H9 (cell line): ENCODE measurements at regions not wholly inside any gene's neighbourhood (a gene's known extent, or its start where the extent isn't known, plus 50 kb on each side); places are given as distances from the start of the nearest gene placed in this dataset.
A peak's percentile ranks its signal among the peaks of the same experiment; 100 is the strongest.

Source experiments
- DNase-seq: peaks from one replicate; pipeline ENCODE4 v3.0.0-alpha.2; 2017
- H2AFZ ChIP-seq: one replicate; pipeline ENCODE4 v1.6.1; 2013; ENCODE audit warnings: mild to moderate bottlenecking, low read length, control low read depth, moderate library complexity
- H2AK5ac ChIP-seq: 2 replicates; pipeline ENCODE4 v1.6.1; 2013; ENCODE audit warnings: low read length, control low read depth, mixed read lengths; ENCODE audit not compliant: insufficient read length
- H2BK120ac ChIP-seq: one replicate; pipeline ENCODE4 v1.6.1; 2013; ENCODE audit warnings: low read depth, mild to moderate bottlenecking, low read length, control low read depth, inconsistent platforms; ENCODE audit not compliant: poor library complexity, severe bottlenecking
- H2BK12ac ChIP-seq: 2 replicates; pipeline ENCODE4 v1.6.1; 2013; ENCODE audit warnings: low read length, control low read depth, mixed read lengths, low read depth; ENCODE audit not compliant: insufficient read length
- H2BK15ac ChIP-seq: 2 replicates; pipeline ENCODE4 v1.6.1; 2013; ENCODE audit warnings: low read depth, low read length, control low read depth
- H2BK20ac ChIP-seq: one replicate; pipeline ENCODE4 v1.6.1; 2013; ENCODE audit warnings: low read depth, mild to moderate bottlenecking, low read length, control low read depth, inconsistent platforms; ENCODE audit not compliant: poor library complexity, severe bottlenecking
- H2BK5ac ChIP-seq: 2 replicates; pipeline ENCODE4 v1.6.1; 2013; ENCODE audit warnings: low read length, control low read depth, mixed read lengths; ENCODE audit not compliant: insufficient read length
- H3K14ac ChIP-seq: 2 replicates; pipeline ENCODE4 v1.6.1; 2013; ENCODE audit warnings: low read length, control low read depth; ENCODE audit not compliant: insufficient read depth
- H3K18ac ChIP-seq: 2 replicates; pipeline ENCODE4 v1.6.1; 2013; ENCODE audit warnings: low read depth, mild to moderate bottlenecking, mixed read lengths, low read length, control low read depth; ENCODE audit not compliant: insufficient read length
- H3K23ac ChIP-seq: 2 replicates; pipeline ENCODE4 v1.6.1; 2013; ENCODE audit warnings: low read length, control low read depth, mixed read lengths, low read depth; ENCODE audit not compliant: insufficient read length
- H3K23me2 ChIP-seq: 2 replicates; pipeline ENCODE4 v1.6.1; 2013; ENCODE audit warnings: low read depth, mild to moderate bottlenecking, mixed read lengths, low read length, control low read depth; ENCODE audit not compliant: insufficient read length, poor library complexity, severe bottlenecking
- H3K27ac ChIP-seq: 2 replicates; pipeline ENCODE4 v1.5.1; 2013; ENCODE audit warnings: low read length, control low read depth, mixed read lengths, low read depth; ENCODE audit not compliant: insufficient read length
- H3K27me3 ChIP-seq: 2 replicates; pipeline ENCODE4 v1.6.1; 2013; ENCODE audit warnings: low read length, control low read depth, inconsistent platforms; ENCODE audit not compliant: insufficient read depth
- H3K4ac ChIP-seq: 2 replicates; pipeline ENCODE4 v1.6.1; 2013; ENCODE audit warnings: low read depth, mild to moderate bottlenecking, control low read depth, inconsistent platforms, low read length, moderate library complexity
- H3K4me1 ChIP-seq: 2 replicates; pipeline ENCODE4 v1.6.1; 2013; ENCODE audit warnings: low read length, control low read depth, inconsistent platforms; ENCODE audit not compliant: insufficient read depth
- H3K4me2 ChIP-seq: 2 replicates; pipeline ENCODE4 v1.6.1; 2013; ENCODE audit warnings: low read length, control low read depth, mixed read lengths; ENCODE audit not compliant: insufficient read length, insufficient read depth
- H3K56ac ChIP-seq: 2 replicates; pipeline ENCODE4 v1.6.1; 2013; ENCODE audit warnings: low read depth, mild to moderate bottlenecking, mixed read lengths, low read length, control low read depth; ENCODE audit not compliant: insufficient read length
- H3K79me1 ChIP-seq: 2 replicates; pipeline ENCODE4 v1.6.1; 2013; ENCODE audit warnings: low read depth, mild to moderate bottlenecking, moderate library complexity, low read length, control low read depth, inconsistent platforms; ENCODE audit not compliant: insufficient read depth, poor library complexity, severe bottlenecking
- H3K79me2 ChIP-seq: 2 replicates; pipeline ENCODE4 v1.6.1; 2013; ENCODE audit warnings: low read length, control low read depth, inconsistent platforms; ENCODE audit not compliant: insufficient read depth
- H3K9ac ChIP-seq: 2 replicates; pipeline ENCODE4 v1.6.1; 2013; ENCODE audit warnings: low read length, control low read depth, mixed read lengths; ENCODE audit not compliant: insufficient read length; ENCODE audit errors: extremely low read depth
- H3K9me3 ChIP-seq: one replicate; pipeline ENCODE4 v1.6.1; 2013; ENCODE audit warnings: low read depth, low read length, inconsistent platforms; ENCODE audit not compliant: control insufficient read depth
- H3T11ph ChIP-seq: one replicate; pipeline ENCODE4 v1.6.1; 2013; ENCODE audit warnings: mild to moderate bottlenecking, low read length, control low read depth, inconsistent platforms
- H4K20me1 ChIP-seq: one replicate; pipeline ENCODE4 v1.6.1; 2013; ENCODE audit not compliant: control insufficient read depth, insufficient read length, insufficient read depth
- H4K5ac ChIP-seq: 2 replicates; pipeline ENCODE4 v1.6.1; 2013; ENCODE audit warnings: low read depth, mild to moderate bottlenecking, mixed read lengths, low read length, control low read depth; ENCODE audit not compliant: insufficient read length
- H4K8ac ChIP-seq: replicated peaks from 2 replicates; pipeline ENCODE4 v1.6.1; 2013; ENCODE audit warnings: low read length, control low read depth, mixed read lengths, low read depth; ENCODE audit not compliant: insufficient read length
- H4K91ac ChIP-seq: 2 replicates; pipeline ENCODE4 v1.6.1; 2013; ENCODE audit warnings: low read depth, mild to moderate bottlenecking, moderate library complexity, mixed read lengths, low read length, control low read depth; ENCODE audit not compliant: insufficient read length
- H3K27ac Mint-ChIP-seq, 3 experiments: 2 replicates in 2 of 3; 3 replicates in 1 of 3; pipeline ENCODE4 v1.8.0; 2020 to 2021; ENCODE audit warnings: mixed read lengths in 3 of 3, mild to moderate bottlenecking in 1 of 3, moderate library complexity in 1 of 3
- H3K27me3 Mint-ChIP-seq: 2 replicates; pipeline ENCODE4 v1.8.0; 2021; ENCODE audit warnings: low read depth, mild to moderate bottlenecking, moderate library complexity, mixed read lengths
- H3K36me3 Mint-ChIP-seq, 3 experiments: 2 replicates in 2 of 3; 3 replicates in 1 of 3; pipeline ENCODE4 v1.8.0; 2020 to 2021; ENCODE audit warnings: low read depth in 3 of 3, mixed read lengths in 3 of 3; ENCODE audit not compliant: insufficient read depth in 1 of 3
- H3K4me1 Mint-ChIP-seq, 2 experiments: 2 replicates each; pipeline ENCODE4 v1.8.0; 2020; ENCODE audit warnings: mixed read lengths in 2 of 2
- H3K4me3 Mint-ChIP-seq, 2 experiments: 2 replicates in 1 of 2; 3 replicates in 1 of 2; pipeline ENCODE4 v1.8.0; 2020 to 2021; ENCODE audit warnings: mild to moderate bottlenecking in 2 of 2, mixed read lengths in 2 of 2, moderate library complexity in 1 of 2
- H3K9me3 Mint-ChIP-seq, 2 experiments: 2 replicates in 1 of 2; 3 replicates in 1 of 2; pipeline ENCODE4 v1.8.0; 2020; ENCODE audit warnings: mild to moderate bottlenecking in 2 of 2, mixed read lengths in 2 of 2, moderate library complexity in 1 of 2
- CTCF ChIP-seq: fragments of 200-600 bp; sonication (generic); conservative IDR thresholded peaks from 3 replicates; pipeline ENCODE4 v1.8.0; 2021; ENCODE audit warnings: antibody characterized with exemption, mild to moderate bottlenecking
- WGBS: extraction: QIAGEN DNeasy Blood & Tissue Kit; methylation state at CpG from one replicate; pipeline ENCODE4 v1.1.7; 2013; ENCODE audit warnings: missing lambda C conversion rate, low lambda C conversion rate, mixed read lengths; ENCODE audit not compliant: insufficient read length; ENCODE audit errors: extremely low coverage; 5-methylcytosine and 5-hydroxymethylcytosine counted together

- no peak overlapping the region for H2BK12ac ChIP-seq
- Mint-ChIP-seq H3K4me1 (peaks cover 15 to 23% of the 10 kb centered on the region in 2 experiments), H3K27ac (peak overlapping the region in 1 of 3 experiments; percentile 20; a peak in 1 of 7 replicates), H3K4me3 (no peak overlapping the region), H3K36me3 (no peaks in the 10 kb centered on the region; a peak in 1 of 7 replicates), H3K9me3 (no peaks in the 10 kb centered on the region), H3K27me3 (no peaks in the 10 kb centered on the region)
- no peak overlapping the region for H3K56ac ChIP-seq
- H2BK15ac ChIP-seq: no peak overlapping the region
- no peak overlapping the region for H4K5ac ChIP-seq
- no peak overlapping the region for H3K27ac ChIP-seq
- no peak overlapping the region for H2AK5ac ChIP-seq
- no peak overlapping the region for H3K4me2 ChIP-seq
- peak overlapping the region; percentile 22 for H3K18ac ChIP-seq
- no CpG with 5 or more reads among the region's 14 CpGs for WGBS
- H3T11ph ChIP-seq: no peak overlapping the region
- no peak overlapping the region for H3K4ac ChIP-seq
- DNase-seq: no peak
- no peak overlapping the region for H4K8ac ChIP-seq
- H2BK20ac ChIP-seq: no peak overlapping the region
- no peaks in the 10 kb centered on the region for H3K27me3 ChIP-seq
- no peak overlapping the region for H3K14ac ChIP-seq
- no peak overlapping the region for H2BK5ac ChIP-seq
- TF ChIP-seq CTCF: no peak
- H3K23me2 ChIP-seq: no peaks in the 10 kb centered on the region
- H2BK120ac ChIP-seq: no peak overlapping the region
- no peak overlapping the region for H3K9ac ChIP-seq
- no peaks in the 10 kb centered on the region for H3K9me3 ChIP-seq
- H4K20me1 ChIP-seq: no peaks in the 10 kb centered on the region
- no peak overlapping the region for H4K91ac ChIP-seq
- H3K79me2 ChIP-seq: no peaks in the 10 kb centered on the region
- no peaks in the 10 kb centered on the region for H3K4me1 ChIP-seq
- H3K23ac ChIP-seq: no peak overlapping the region
- H3K79me1 ChIP-seq: no peaks in the 10 kb centered on the region
- no peak overlapping the region for H2AFZ ChIP-seq
These were observed 259.1 kb upstream of the TPM1 start for GRCh38 chr15:62783303-62783957.
